ENCODE measurements at regions not wholly inside any gene's neighbourhood (a gene's known extent, or its start where the extent isn't known, plus 50 kb on each side); places are given as distances from the start of the nearest gene placed in this dataset.

GRCh38 chr4:125776146-125776545 lies 461.4 kb downstream of the FAT4 start:
- H3K36me3 ChIP-seq, result no peaks in the 10 kb centered on the region
- H3K4me3 ChIP-seq (ENCODE audit: low read depth, low read length), result no peak overlapping the region
- H3K9me3 ChIP-seq, result no peaks in the 10 kb centered on the region
- no peak for TF ChIP-seq CTCF (IDR thresholded peaks at IDR 0.05; ENCODE audit: low read depth, low read length)
- H3K27me3 ChIP-seq, result no peaks in the 10 kb centered on the region
- peaks cover under 1% of the 10 kb centered on the region; the same call in 1 of the 2 replicates for H3K4me1 ChIP-seq
- no peak for DNase-seq

DNA sequence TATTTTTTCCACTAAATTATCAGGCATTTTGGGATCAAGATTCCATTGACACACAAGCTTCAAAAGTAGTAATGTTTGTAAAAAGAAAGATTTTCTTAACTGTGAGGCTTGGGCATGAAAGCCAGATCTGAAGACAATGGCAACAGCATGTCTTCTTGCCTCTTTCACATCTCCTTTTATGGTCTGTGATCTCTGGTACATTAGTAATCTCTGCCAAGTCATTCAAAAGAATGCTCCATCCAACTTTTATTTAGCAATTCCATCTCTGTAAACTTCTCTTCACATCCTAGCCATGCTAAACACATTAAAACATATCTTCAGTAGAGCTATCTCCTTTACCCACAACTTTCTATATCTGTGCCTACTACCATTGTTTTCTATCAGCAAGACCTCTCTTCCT lies 465.4 kb downstream of the FAT4 start:
- H3K9me3 ChIP-seq, result no peaks in the 10 kb centered on the region
- H3K36me3 ChIP-seq, result no peaks in the 10 kb centered on the region
- H3K4me1 ChIP-seq, result 0 out of 2 replicates have a peak, but pooled peaks cover 2% of the 10 kb centered on the region
- TF ChIP-seq CTCF (IDR thresholded peaks at IDR 0.05; ENCODE audit: low read depth, low read length), result no peak
- no peaks in the 10 kb centered on the region for H3K27me3 ChIP-seq
- DNase-seq, result no peak
- no peak overlapping the region for H3K4me3 ChIP-seq (ENCODE audit: low read depth, low read length)

DNA sequence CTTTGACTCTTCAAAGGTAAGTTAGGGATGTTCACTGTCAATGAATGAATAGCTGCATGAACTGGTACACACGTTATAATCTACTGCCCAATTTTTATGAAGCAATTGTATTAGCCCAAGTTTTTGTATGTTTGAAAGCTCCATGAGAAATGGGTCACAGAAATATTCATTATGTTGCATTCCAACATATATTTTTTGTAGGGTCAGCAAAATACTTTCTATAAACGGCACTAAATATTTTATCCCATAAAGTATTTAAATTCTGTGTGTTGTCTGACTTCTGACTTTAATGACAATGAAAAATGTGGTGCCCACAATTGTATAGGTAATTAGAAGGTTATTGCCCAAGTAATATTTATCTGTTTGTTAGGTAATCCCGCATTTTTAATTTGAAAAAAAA lies 466.0 kb downstream of the FAT4 start:
- no peak for TF ChIP-seq CTCF (IDR thresholded peaks at IDR 0.05; ENCODE audit: low read depth, low read length)
- no peaks in the 10 kb centered on the region for H3K9me3 ChIP-seq

GRCh38 chr4:125781651-125782050 lies 466.9 kb downstream of the FAT4 start:
- no peaks in the 10 kb centered on the region for H3K9me3 ChIP-seq
- no peak for TF ChIP-seq CTCF (IDR thresholded peaks at IDR 0.05; ENCODE audit: low read depth, low read length)
- H3K36me3 ChIP-seq, result no peaks in the 10 kb centered on the region
- H3K4me3 ChIP-seq (ENCODE audit: low read depth, low read length), result no peak overlapping the region
- 0 out of 2 replicates have a peak, but pooled peaks cover 2% of the 10 kb centered on the region for H3K4me1 ChIP-seq
- no peak for DNase-seq
- no peaks in the 10 kb centered on the region; the same call in 1 of the 2 replicates for H3K27me3 ChIP-seq

More for the DNA sequence above, 466.0 kb downstream of the FAT4 start:
- Histone ChIP-seq H3K4me3 (ENCODE audit: low read depth, low read length) (no peak overlapping the region), H3K4me1 (0 out of 2 replicates have a peak, but pooled peaks cover 2% of the 10 kb centered on the region), H3K27me3 (no peaks in the 10 kb centered on the region; the same call in 1 of the 2 replicates), H3K36me3 (no peaks in the 10 kb centered on the region)
- no peak for DNase-seq

DNA sequence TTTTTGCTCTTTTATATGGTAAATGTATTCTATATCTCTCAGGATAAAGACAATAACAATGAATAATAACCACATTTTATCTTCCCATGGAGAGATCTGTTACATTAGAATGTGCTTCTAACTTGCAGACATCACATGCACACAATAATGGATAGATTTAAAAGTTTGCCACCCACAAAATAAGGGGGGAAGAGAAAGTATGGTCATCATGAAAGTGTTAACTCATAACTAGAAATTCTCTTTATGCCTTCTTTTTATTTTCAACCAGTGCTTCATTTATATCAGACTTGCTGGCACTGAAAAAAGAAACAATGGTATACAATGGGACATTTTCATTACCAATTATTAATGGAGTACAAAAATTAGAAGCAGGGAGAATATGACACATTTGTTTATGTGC lies 470.0 kb downstream of the FAT4 start:
- Histone ChIP-seq H3K4me1 (peaks cover 5% of the 10 kb centered on the region; the same call in 1 of the 2 replicates), H3K4me3 (ENCODE audit: low read depth, low read length) (no peak overlapping the region), H3K36me3 (no peaks in the 10 kb centered on the region), H3K27me3 (no peaks in the 10 kb centered on the region; the same call in 1 of the 2 replicates), H3K9me3 (no peaks in the 10 kb centered on the region)
- no peak for DNase-seq
- TF ChIP-seq CTCF (IDR thresholded peaks at IDR 0.05; ENCODE audit: low read depth, low read length), result no peak

DNA sequence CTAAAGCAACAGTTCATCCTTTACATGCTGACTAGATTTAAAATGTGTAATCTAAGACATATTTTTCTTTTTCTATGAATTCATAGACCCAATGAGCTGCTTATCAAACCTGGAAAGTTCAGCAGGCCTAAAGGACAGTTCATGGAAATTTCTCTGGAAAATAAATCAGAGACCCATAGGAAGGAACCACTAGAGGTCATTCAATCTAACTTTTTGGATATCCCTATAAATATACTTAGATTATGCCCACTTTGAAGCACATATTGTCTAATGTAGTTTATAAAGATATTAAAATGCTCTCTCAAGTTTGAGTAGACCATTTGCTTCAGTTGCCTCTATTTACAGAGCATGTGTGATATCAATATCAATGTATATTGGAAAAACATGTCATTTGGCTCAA lies 473.0 kb downstream of the FAT4 start:
- H3K4me3 ChIP-seq (ENCODE audit: low read depth, low read length), result no peak overlapping the region
- H3K36me3 ChIP-seq, result no peaks in the 10 kb centered on the region
- no peaks in the 10 kb centered on the region for H3K9me3 ChIP-seq
- peaks cover 5% of the 10 kb centered on the region; the same call in 1 of the 2 replicates for H3K4me1 ChIP-seq
- TF ChIP-seq CTCF (IDR thresholded peaks at IDR 0.05; ENCODE audit: low read depth, low read length), result peak; percentile 23
- no peak for DNase-seq
- no peaks in the 10 kb centered on the region; the same call in 1 of the 2 replicates for H3K27me3 ChIP-seq

Measured in BE2C (cell line).